Esophagus muscularis mucosa (tissue), 4 donors: ENCODE measurements at regions not wholly inside any gene's neighbourhood (a gene's known extent, or its start where the extent isn't known, plus 50 kb on each side); places are given as distances from the start of the nearest gene placed in this dataset.

Experiments used
- DNase-seq: peaks from one replicate; pipeline ENCODE4 v3.0.0-alpha.2; 2017; ENCODE audit errors: extremely low spot score
- H3K27ac ChIP-seq, 4 donors: fragments of 200-600 bp; sonication (generic); replicated peaks in 1 of 4; 1 replicate in 3 of 4; 2 replicates in 1 of 4; pipeline ENCODE4 v1.5.1; 2016 to 2019; ENCODE audit warnings: mild to moderate bottlenecking in 1 of 4
- H3K27me3 ChIP-seq, 4 donors: fragments of 200-600 bp; sonication (generic); one replicate each; pipeline versions ENCODE4 v1.5.1 to v1.6.0; 2016 to 2019
- H3K36me3 ChIP-seq, 4 donors: fragments of 200-600 bp; sonication (generic); one replicate each; pipeline ENCODE4 v1.5.1; 2016 to 2019
- H3K4me1 ChIP-seq, 4 donors: fragments of 200-600 bp; sonication (generic); one replicate each; pipeline ENCODE4 v1.5.1; 2016 to 2019
- H3K4me3 ChIP-seq, 4 donors: fragments of 200-600 bp; sonication (generic); 1 replicate in 2 of 4; 2 replicates in 2 of 4; pipeline ENCODE4 v1.5.1; 2016 to 2019; ENCODE audit warnings: mild to moderate bottlenecking in 4 of 4, moderate library complexity in 1 of 4
- H3K9me3 ChIP-seq, 4 donors: fragments of 200-600 bp; sonication (generic); 1 replicate in 3 of 4; 2 replicates in 1 of 4; pipeline ENCODE4 v1.5.1; 2016 to 2019
- CTCF ChIP-seq, 3 experiments: fragments of 200-600 bp in 2 of 3; fragments of 450-650 bp in 1 of 3; sonication (generic) in 2 of 3; IDR thresholded peaks; one replicate each; pipeline ENCODE4 v1.5.1; 2017 to 2019; ENCODE audit warnings: antibody characterized with exemption in 3 of 3, mild to moderate bottlenecking in 2 of 3, moderate library complexity in 1 of 3
- EP300 ChIP-seq: sonication (generic); formaldehyde crosslinking; IDR thresholded peaks from one replicate; pipeline ENCODE4 v1.6.1; 2017; ENCODE audit warnings: antibody characterized with exemption
- POLR2A ChIP-seq: fragments of 450-650 bp; IDR thresholded peaks from one replicate; pipeline ENCODE4 v1.6.1; 2017; ENCODE audit warnings: antibody characterized with exemption, moderate library complexity, mild to moderate bottlenecking, low read depth
- POLR2AphosphoS5 ChIP-seq, 2 donors: sonication (generic); formaldehyde crosslinking; IDR thresholded peaks; one replicate each; pipeline ENCODE4 v1.6.1; 2017; ENCODE audit warnings: antibody characterized with exemption in 2 of 2
- WGBS: methylation state at CpG from one replicate; pipeline ENCODE4 v1.1.5; 2018; 5-methylcytosine and 5-hydroxymethylcytosine counted together
- intact Hi-C: fragments of 100-400 bp; cut with DNase I; formaldehyde crosslinking; loops from one replicate; pipeline ENCODE4 v1.15.1; 2023

- Histone ChIP-seq H3K27ac (peak overlapping the region; percentile 36 to 99 (median 99)), H3K27me3 (no peaks in the 10 kb centered on the region), H3K4me1 (peaks cover 16 to 37% (median 33%) of the 10 kb centered on the region in 4 donors), H3K36me3 (no peaks in the 10 kb centered on the region), H3K9me3 (peaks cover 0 to under 1% (median 0%) of the 10 kb centered on the region in 4 donors), H3K4me3 (no peak overlapping the region)
- WGBS = 70% methylated on average over 2 of the region's 2 CpGs
- DNase-seq = no peak
- intact Hi-C loops = loop anchor here (5.0 kb wide), 1 partner anchor 87 kb away; no protein-coding TSS in a partner anchor
- TF ChIP-seq EP300 (no peak), POLR2AphosphoS5 (IDR thresholded peaks at IDR 0.05) (no peak), CTCF (IDR thresholded peaks at IDR 0.05) (no peak), POLR2A (no peak)
Measured at GRCh38 chr2:64770137-64770780, 116.5 kb upstream of the SERTAD2 start.

GRCh38 chr2:64770781-64771334, 117.1 kb upstream of the SERTAD2 start:
- Histone ChIP-seq H3K4me1 (peaks cover 16 to 37% (median 33%) of the 10 kb centered on the region in 4 donors), H3K4me3 (no peak overlapping the region), H3K36me3 (no peaks in the 10 kb centered on the region), H3K9me3 (peaks cover 0 to 6% (median 3%) of the 10 kb centered on the region in 4 donors), H3K27me3 (no peaks in the 10 kb centered on the region), H3K27ac (peak overlapping the region; percentile 36 to 99 (median 99))
- 14% methylated on average over 4 of the region's 5 CpGs for WGBS
- intact Hi-C loops = loop anchor here (5.0 kb wide), 1 partner anchor 86 kb away; no protein-coding TSS in a partner anchor
- TF ChIP-seq POLR2AphosphoS5 (IDR thresholded peaks at IDR 0.05) (peak; percentile 41 to 65), EP300 (no peak), CTCF (IDR thresholded peaks at IDR 0.05) (peak in 1 of 3 experiments; percentile 13)
- DNase-seq = no peak

GRCh38 chr2:64771737-64772136, 118.0 kb upstream of the SERTAD2 start:
- 73% methylated on average over 1 of the region's 1 CpG for WGBS
- Histone ChIP-seq H3K36me3 (no peaks in the 10 kb centered on the region), H3K9me3 (peaks cover 0 to 6% (median 3%) of the 10 kb centered on the region in 4 donors), H3K27ac (no peak overlapping the region), H3K4me1 (peaks cover 16 to 33% (median 30%) of the 10 kb centered on the region in 4 donors), H3K4me3 (no peak overlapping the region), H3K27me3 (no peaks in the 10 kb centered on the region)
- DNase-seq = no peak
- intact Hi-C loops = loop anchor here (5.0 kb wide), 1 partner anchor 86 kb away; no protein-coding TSS in a partner anchor
- TF ChIP-seq POLR2AphosphoS5 (IDR thresholded peaks at IDR 0.05) (no peak), EP300 (no peak), CTCF (IDR thresholded peaks at IDR 0.05) (no peak), POLR2A (no peak)

- Histone ChIP-seq H3K27me3 (no peaks in the 10 kb centered on the region), H3K27ac (no peak overlapping the region), H3K36me3 (no peaks in the 10 kb centered on the region), H3K4me1 (peaks cover 16 to 28% (median 23%) of the 10 kb centered on the region in 4 donors), H3K9me3 (peaks cover 0 to 6% (median 3%) of the 10 kb centered on the region in 4 donors), H3K4me3 (no peak overlapping the region)
- no peak for TF ChIP-seq CTCF (IDR thresholded peaks at IDR 0.05)
- no peak for TF ChIP-seq EP300
- TF ChIP-seq POLR2AphosphoS5 (IDR thresholded peaks at IDR 0.05) = no peak
- TF ChIP-seq POLR2A = no peak
- intact Hi-C loops = loop anchor here (5.0 kb wide), 1 partner anchor 84 kb away; no protein-coding TSS in a partner anchor
- DNase-seq = no peak
- 92% methylated on average over 12 of the region's 12 CpGs for WGBS
Measured at GRCh38 chr2:64773461-64774118, 119.9 kb upstream of the SERTAD2 start.
